Hepatocyte (in vitro differentiated cells): ENCODE measurements at regions not wholly inside any gene's neighbourhood (a gene's known extent, or its start where the extent isn't known, plus 50 kb on each side); places are given as distances from the start of the nearest gene placed in this dataset.

Source experiments
- EZH2 ChIP-seq: fragments of 200-600 bp; sonication (generic); IDR thresholded peaks from 2 replicates; pipeline ENCODE4 v1.6.1; 2016; ENCODE audit warnings: antibody characterized with exemption, mild to moderate bottlenecking, borderline replicate concordance
- EZH2phosphoT487 ChIP-seq: fragments of 200-600 bp; sonication (generic); IDR thresholded peaks from one replicate; pipeline ENCODE4 v1.6.1; 2018; ENCODE audit warnings: antibody characterized with exemption, mild to moderate bottlenecking, low read depth, moderate library complexity; ENCODE audit not compliant: unreplicated experiment, severe bottlenecking
- TF ChIP-seq, protein P1 (sequence below): fragments of 200-600 bp; sonication (generic); IDR thresholded peaks from 2 replicates; pipeline ENCODE4 v1.5.1; 2016; ENCODE audit warnings: antibody characterized with exemption, mild to moderate bottlenecking; ENCODE audit not compliant: poor library complexity

DNA sequence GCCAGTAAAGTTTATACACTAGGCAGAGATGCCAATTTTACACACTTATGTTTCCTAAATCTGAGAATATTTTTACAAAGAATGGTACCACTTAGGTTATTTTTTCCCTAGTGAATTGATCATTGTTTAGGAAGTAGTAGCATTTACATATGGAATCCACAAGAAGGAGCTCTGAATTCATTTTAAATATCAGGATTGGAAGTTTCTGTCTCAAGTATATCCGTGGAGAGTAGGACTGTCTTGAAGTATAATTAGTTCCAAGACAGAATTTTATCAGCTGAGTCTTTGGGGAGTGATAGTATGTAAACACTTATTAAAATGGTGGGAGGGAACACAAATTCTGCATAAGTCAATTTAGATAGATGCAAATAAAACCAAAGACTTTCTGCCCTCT, 82.3 kb upstream of the FAM98A start:
- TF ChIP-seq, protein P1, sequence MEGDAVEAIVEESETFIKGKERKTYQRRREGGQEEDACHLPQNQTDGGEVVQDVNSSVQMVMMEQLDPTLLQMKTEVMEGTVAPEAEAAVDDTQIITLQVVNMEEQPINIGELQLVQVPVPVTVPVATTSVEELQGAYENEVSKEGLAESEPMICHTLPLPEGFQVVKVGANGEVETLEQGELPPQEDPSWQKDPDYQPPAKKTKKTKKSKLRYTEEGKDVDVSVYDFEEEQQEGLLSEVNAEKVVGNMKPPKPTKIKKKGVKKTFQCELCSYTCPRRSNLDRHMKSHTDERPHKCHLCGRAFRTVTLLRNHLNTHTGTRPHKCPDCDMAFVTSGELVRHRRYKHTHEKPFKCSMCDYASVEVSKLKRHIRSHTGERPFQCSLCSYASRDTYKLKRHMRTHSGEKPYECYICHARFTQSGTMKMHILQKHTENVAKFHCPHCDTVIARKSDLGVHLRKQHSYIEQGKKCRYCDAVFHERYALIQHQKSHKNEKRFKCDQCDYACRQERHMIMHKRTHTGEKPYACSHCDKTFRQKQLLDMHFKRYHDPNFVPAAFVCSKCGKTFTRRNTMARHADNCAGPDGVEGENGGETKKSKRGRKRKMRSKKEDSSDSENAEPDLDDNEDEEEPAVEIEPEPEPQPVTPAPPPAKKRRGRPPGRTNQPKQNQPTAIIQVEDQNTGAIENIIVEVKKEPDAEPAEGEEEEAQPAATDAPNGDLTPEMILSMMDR = peak; percentile 56
- TF ChIP-seq EZH2 (no peak), EZH2phosphoT487 (no peak)
